ENCODE measurements at regions not wholly inside any gene's neighbourhood (a gene's known extent, or its start where the extent isn't known, plus 50 kb on each side); places are given as distances from the start of the nearest gene placed in this dataset.

DNA sequence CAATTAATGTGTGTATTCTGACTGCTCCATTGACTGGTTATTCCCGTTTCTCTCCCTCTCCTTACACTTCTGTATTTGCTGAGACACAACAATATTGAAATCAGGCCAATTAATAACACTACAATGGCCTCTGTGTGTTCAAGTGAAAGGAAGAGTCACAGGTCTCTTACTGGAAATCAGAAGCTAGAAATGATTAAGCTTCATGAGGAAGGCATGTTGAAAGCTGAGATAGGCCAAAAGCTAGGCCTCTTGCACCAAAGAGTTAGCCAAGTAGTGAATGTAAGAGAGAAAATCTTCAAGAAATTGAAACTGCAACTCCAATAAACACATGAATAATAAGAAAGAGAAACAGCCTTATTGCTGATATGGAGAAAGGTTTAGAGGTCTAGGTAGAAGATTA, 489.5 kb upstream of the CITED2 start:
- TF ChIP-seq CTCF (IDR thresholded peaks at IDR 0.05): no peak
- no peak for TF ChIP-seq POLR2A (IDR thresholded peaks at IDR 0.05)
